GM03348 (cell line): ENCODE measurements at regions not wholly inside any gene's neighbourhood (a gene's known extent, or its start where the extent isn't known, plus 50 kb on each side); places are given as distances from the start of the nearest gene placed in this dataset.
A peak's percentile ranks its signal among the peaks of the same experiment; 100 is the strongest.

Experiments
- DNase-seq: peaks from one replicate; pipeline ENCODE4 v3.0.0; 2012; ENCODE audit warnings: low spot score

GRCh38 chr7:24476227-24476626 is 97.0 kb upstream of the PALS2 start:
- no peak for DNase-seq

GRCh38 chr7:24477398-24478136 is 95.7 kb upstream of the PALS2 start:
- peak; percentile 64 for DNase-seq

GRCh38 chr7:24478137-24478655 is 95.1 kb upstream of the PALS2 start:
- no peak for DNase-seq

GRCh38 chr7:24480501-24480900 is 92.8 kb upstream of the PALS2 start:
- no peak for DNase-seq

GRCh38 chr7:24483804-24484203 is 89.4 kb upstream of the PALS2 start:
- DNase-seq = no peak

GRCh38 chr7:24492576-24492975 is 80.7 kb upstream of the PALS2 start:
- DNase-seq = no peak

- no peak for DNase-seq
Measured at GRCh38 chr7:24494832-24495231, 78.4 kb upstream of the PALS2 start.

- no peak for DNase-seq
Measured at GRCh38 chr7:24496036-24496435, 77.2 kb upstream of the PALS2 start.

GRCh38 chr7:24498439-24498838 is 74.8 kb upstream of the PALS2 start:
- DNase-seq = no peak

- DNase-seq = no peak
Measured at GRCh38 chr7:24499871-24500270, 73.4 kb upstream of the PALS2 start.

GRCh38 chr7:24500599-24500998 is 72.7 kb upstream of the PALS2 start:
- DNase-seq = no peak

- DNase-seq = no peak
Measured at GRCh38 chr7:24501009-24501408, 72.2 kb upstream of the PALS2 start.

GRCh38 chr7:24501443-24502134 is 71.7 kb upstream of the PALS2 start:
- no peak for DNase-seq

- no peak for DNase-seq
Measured at GRCh38 chr7:24502135-24502488, 71.1 kb upstream of the PALS2 start.

GRCh38 chr7:24503506-24503905 is 69.7 kb upstream of the PALS2 start:
- DNase-seq = no peak

- DNase-seq = no peak
Measured at GRCh38 chr7:24504040-24504439, 69.2 kb upstream of the PALS2 start.

GRCh38 chr7:24504836-24505235 is 68.4 kb upstream of the PALS2 start:
- no peak for DNase-seq

GRCh38 chr7:24505968-24506367 is 67.3 kb upstream of the PALS2 start:
- no peak for DNase-seq

GRCh38 chr7:24508316-24508715 is 64.9 kb upstream of the PALS2 start:
- no peak for DNase-seq

- no peak for DNase-seq
Measured at GRCh38 chr7:24510759-24511158, 62.5 kb upstream of the PALS2 start.

GRCh38 chr7:24517166-24517565 is 56.1 kb upstream of the PALS2 start:
- DNase-seq = no peak

- no peak for DNase-seq
Measured at GRCh38 chr7:24521917-24522623, 51.2 kb upstream of the PALS2 start.
